Fibroblast of villous mesenchyme (primary cell): ENCODE measurements at regions not wholly inside any gene's neighbourhood (a gene's known extent, or its start where the extent isn't known, plus 50 kb on each side); places are given as distances from the start of the nearest gene placed in this dataset.
A peak's percentile ranks its signal among the peaks of the same experiment; 100 is the strongest.

Experiments used
- DNase-seq: peaks from one replicate; pipeline ENCODE4 v3.0.0-alpha.2; 2010; ENCODE audit warnings: low read depth
- H3K4me3 ChIP-seq: 2 replicates; pipeline ENCODE4 v1.5.1; 2011; ENCODE audit warnings: low read depth, mild to moderate bottlenecking, low read length
- TF ChIP-seq, protein P1 (sequence below): IDR thresholded peaks from 2 replicates; pipeline ENCODE4 v1.5.1; 2012; ENCODE audit warnings: low read depth, mild to moderate bottlenecking, low read length; ENCODE audit not compliant: insufficient read depth

- H3K4me3 ChIP-seq = no peak overlapping the region
- no peak for DNase-seq
- TF ChIP-seq, protein P1, sequence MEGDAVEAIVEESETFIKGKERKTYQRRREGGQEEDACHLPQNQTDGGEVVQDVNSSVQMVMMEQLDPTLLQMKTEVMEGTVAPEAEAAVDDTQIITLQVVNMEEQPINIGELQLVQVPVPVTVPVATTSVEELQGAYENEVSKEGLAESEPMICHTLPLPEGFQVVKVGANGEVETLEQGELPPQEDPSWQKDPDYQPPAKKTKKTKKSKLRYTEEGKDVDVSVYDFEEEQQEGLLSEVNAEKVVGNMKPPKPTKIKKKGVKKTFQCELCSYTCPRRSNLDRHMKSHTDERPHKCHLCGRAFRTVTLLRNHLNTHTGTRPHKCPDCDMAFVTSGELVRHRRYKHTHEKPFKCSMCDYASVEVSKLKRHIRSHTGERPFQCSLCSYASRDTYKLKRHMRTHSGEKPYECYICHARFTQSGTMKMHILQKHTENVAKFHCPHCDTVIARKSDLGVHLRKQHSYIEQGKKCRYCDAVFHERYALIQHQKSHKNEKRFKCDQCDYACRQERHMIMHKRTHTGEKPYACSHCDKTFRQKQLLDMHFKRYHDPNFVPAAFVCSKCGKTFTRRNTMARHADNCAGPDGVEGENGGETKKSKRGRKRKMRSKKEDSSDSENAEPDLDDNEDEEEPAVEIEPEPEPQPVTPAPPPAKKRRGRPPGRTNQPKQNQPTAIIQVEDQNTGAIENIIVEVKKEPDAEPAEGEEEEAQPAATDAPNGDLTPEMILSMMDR = no peak
Measured at GRCh38 chr2:70385966-70386595, 84.2 kb upstream of the FAM136A start.

DNA sequence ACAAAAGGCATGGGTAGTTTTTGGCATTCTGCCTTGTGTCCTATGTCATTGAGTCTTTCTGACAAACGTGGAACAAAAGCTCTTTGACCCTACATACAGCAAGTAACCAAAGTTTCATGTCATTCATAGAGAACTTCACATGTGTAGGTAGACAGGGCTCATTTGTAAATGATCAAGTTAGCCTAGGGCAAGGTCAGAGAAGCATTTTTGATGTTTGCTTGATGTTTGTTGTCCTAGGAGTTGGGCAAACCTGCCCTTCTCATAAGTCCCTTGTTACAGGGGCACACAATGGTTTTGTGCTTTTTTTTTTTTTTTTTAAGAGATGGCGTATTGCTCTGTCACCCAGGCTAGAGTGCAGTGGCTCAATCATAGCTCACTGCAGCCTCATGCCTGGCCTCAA is 83.3 kb upstream of the FAM136A start:
- TF ChIP-seq, protein P1 = no peak

DNA sequence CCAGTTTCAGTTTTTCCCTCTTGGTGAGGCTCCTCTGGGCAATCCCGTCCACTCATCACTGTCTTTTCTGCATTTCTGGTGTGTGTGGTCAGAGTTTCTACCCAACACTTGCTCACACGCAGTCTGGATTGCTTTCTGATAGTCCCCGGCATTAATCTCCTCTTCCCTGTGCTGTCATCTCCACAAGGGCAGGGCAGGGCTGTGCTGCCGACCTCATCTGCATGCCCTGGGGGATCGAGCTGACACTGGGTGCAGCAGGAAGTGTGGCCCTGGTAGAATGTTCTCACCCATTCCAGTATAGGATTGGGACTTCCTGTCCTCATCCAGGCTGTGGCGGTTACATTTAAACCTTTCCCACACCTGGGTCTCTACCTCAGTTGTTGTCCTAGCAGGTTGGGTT is 80.0 kb upstream of the FAM136A start:
- DNase-seq = no peak
- TF ChIP-seq, protein P1 = no peak
- H3K4me3 ChIP-seq = no peak overlapping the region

More for the DNA sequence above, 83.3 kb upstream of the FAM136A start:
- no peak overlapping the region for H3K4me3 ChIP-seq
- no peak for DNase-seq

- TF ChIP-seq, protein P1 = no peak
- no peak for DNase-seq
- H3K4me3 ChIP-seq = no peak overlapping the region
Measured at GRCh38 chr2:70381235-70381634, 79.4 kb upstream of the FAM136A start.

DNA sequence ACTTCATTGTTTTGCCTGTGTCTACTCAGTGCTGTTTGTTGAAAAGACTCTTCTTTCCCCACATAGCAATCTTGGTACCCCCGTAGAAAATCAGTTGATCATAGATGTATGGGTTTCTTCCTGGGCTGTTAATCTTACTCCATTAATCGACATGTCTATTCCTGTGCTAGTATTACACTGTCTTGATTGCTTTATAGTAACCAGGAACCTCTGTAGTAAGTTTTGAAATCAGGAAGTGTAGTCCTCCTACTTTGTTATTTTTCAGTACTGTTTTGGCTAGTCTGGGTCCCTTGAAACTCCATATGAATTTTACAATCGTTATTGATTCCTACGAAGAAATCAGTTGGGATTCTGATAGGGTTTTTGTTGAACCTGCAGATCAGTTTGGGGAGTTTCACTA is 78.8 kb upstream of the FAM136A start:
- H3K4me3 ChIP-seq = no peak overlapping the region
- no peak for DNase-seq
- TF ChIP-seq, protein P1 = no peak

DNA sequence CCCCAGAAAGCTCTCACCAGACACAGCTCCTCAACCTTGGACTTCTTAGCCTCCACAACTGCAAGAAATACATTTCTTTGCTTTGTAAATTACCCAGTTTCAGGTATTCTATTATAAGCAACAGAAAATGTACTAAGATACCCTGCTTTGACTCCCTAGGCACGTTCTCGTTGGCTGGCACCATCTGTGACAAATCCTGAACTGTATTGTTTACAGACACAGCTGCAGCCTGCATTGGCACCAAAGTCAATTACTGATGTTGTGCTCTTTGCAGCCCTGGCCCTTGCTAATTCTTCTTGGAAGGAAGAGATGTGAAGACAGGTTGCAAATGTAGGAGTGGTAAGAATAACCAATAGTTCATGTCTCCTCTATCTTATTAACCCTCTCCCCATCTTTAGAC is 72.7 kb upstream of the FAM136A start:
- no peak overlapping the region for H3K4me3 ChIP-seq
- TF ChIP-seq, protein P1 = no peak
- no peak for DNase-seq

DNA sequence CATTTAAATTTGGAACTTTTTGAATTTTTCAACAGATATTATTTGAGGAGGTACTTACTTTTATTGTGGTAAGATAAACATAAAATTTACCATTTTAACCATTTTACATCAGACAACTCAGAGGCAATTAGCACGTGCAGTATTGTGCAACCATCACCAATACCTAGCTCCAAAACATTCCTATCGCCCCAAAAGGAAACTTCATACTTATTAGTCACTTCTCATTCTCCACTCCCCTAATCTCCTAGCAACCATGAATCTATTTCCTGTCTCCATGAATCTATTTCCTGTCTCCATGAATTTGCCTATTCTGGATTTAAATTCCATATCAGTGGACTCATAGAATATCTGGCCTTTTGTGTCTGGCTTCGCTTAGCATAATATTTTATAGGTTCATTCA is 69.9 kb upstream of the FAM136A start:
- TF ChIP-seq, protein P1 = no peak
- peak; percentile 37 for DNase-seq

More for the DNA sequence above, 69.9 kb upstream of the FAM136A start:
- H3K4me3 ChIP-seq = no peak overlapping the region
